ENCODE measurements at regions not wholly inside any gene's neighbourhood (a gene's known extent, or its start where the extent isn't known, plus 50 kb on each side); places are given as distances from the start of the nearest gene placed in this dataset.

DNA sequence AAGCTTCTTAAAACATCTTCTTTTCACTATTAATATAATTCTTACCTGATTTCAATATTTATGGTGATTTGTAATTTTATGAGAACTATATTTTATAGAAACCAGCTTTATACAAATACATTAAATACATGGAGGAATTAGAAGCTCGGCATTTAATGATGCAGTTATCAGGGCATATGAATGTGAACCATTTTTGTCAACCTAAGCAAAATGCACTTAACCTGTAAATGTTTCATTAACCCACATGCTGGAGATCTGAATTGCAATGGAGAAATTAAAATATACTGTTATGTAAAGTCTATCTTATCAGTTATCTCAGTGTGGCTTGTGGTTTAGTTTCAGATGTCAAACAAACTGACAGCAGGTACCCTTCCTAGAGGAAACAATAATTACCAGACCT, 63.2 kb upstream of the CDH12 start:
- DNase-seq = no peak
- Histone ChIP-seq H3K4me1 (no peaks in the 10 kb centered on the region), H3K9me3 (no peaks in the 10 kb centered on the region), H3K36me3 (ENCODE audit: low read depth, missing control alignments) (no peaks in the 10 kb centered on the region), H3K27me3 (no peaks in the 10 kb centered on the region), H3K27ac (no peak overlapping the region), H3K4me3 (no peak overlapping the region)
- TF ChIP-seq, protein P1, sequence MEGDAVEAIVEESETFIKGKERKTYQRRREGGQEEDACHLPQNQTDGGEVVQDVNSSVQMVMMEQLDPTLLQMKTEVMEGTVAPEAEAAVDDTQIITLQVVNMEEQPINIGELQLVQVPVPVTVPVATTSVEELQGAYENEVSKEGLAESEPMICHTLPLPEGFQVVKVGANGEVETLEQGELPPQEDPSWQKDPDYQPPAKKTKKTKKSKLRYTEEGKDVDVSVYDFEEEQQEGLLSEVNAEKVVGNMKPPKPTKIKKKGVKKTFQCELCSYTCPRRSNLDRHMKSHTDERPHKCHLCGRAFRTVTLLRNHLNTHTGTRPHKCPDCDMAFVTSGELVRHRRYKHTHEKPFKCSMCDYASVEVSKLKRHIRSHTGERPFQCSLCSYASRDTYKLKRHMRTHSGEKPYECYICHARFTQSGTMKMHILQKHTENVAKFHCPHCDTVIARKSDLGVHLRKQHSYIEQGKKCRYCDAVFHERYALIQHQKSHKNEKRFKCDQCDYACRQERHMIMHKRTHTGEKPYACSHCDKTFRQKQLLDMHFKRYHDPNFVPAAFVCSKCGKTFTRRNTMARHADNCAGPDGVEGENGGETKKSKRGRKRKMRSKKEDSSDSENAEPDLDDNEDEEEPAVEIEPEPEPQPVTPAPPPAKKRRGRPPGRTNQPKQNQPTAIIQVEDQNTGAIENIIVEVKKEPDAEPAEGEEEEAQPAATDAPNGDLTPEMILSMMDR (IDR thresholded peaks at IDR 0.05) = no peak
- TF ChIP-seq POLR2A (IDR thresholded peaks at IDR 0.05) = no peak
- 87% methylated on average over 1 of the region's 1 CpG for WGBS, 2 donors
- intact Hi-C loops (cut with DNase I; ENCODE audit: low total_unique reads) = no loop called here

DNA sequence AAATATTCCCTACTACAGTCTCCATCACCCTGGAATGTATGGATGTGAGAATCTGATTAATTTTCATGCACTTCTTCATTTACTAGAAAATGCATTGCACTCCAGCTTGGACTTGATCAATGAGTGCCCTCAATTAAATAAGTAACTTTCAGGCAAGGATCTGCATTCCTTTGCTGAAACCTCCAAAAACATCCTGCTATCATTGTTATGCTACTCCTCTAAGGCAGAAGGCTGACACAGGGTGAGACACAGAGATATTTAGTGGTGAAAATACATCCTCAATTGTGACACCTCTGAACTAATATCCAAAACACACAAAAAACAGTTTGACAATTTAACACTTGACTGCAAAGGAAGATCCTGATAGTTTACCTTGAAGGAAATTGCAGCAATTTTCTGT, 57.9 kb upstream of the CDH12 start:
- H3K27ac ChIP-seq = no peak overlapping the region
- no peak overlapping the region for H3K4me3 ChIP-seq
- H3K4me1 ChIP-seq = no peaks in the 10 kb centered on the region
- no peaks in the 10 kb centered on the region for H3K27me3 ChIP-seq
- no peaks in the 10 kb centered on the region for H3K9me3 ChIP-seq
- no peaks in the 10 kb centered on the region for H3K36me3 ChIP-seq (ENCODE audit: low read depth, missing control alignments)
- TF ChIP-seq POLR2A (IDR thresholded peaks at IDR 0.05) = no peak
- TF ChIP-seq, protein P1 (IDR thresholded peaks at IDR 0.05) = no peak
- DNase-seq = no peak
- intact Hi-C loops (cut with DNase I; ENCODE audit: low total_unique reads) = no loop called here

DNA sequence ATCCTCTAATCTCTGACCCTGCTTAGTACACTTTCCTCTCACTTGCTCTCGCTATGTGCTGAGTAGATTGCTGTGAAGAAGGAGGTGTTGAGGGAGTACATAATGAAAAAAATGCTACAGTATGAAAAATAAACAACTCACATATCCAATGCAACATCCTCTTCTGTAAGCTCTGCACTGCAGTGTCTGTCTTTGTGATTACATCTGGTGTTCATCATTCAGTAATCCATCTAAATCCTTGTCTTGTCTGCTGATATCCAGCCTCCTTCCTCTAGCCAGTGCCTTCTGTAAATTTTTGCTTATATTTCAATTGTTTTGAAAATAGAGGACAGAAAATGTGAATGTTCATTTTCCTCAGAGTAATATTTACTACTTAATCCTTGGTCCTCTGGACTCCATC, 57.4 kb upstream of the CDH12 start:
- intact Hi-C loops (cut with DNase I; ENCODE audit: low total_unique reads) = no loop called here
- no peak for DNase-seq
- WGBS, 2 donors = 62 to 76% methylated on average over 1 of the region's 1 CpG
- no peak overlapping the region for H3K4me3 ChIP-seq
- H3K27ac ChIP-seq = no peak overlapping the region
- H3K27me3 ChIP-seq = no peaks in the 10 kb centered on the region
- no peaks in the 10 kb centered on the region for H3K4me1 ChIP-seq
- no peaks in the 10 kb centered on the region for H3K36me3 ChIP-seq (ENCODE audit: low read depth, missing control alignments)
- TF ChIP-seq, protein P1 (IDR thresholded peaks at IDR 0.05) = no peak
- no peak for TF ChIP-seq POLR2A (IDR thresholded peaks at IDR 0.05)
- no peaks in the 10 kb centered on the region for H3K9me3 ChIP-seq

DNA sequence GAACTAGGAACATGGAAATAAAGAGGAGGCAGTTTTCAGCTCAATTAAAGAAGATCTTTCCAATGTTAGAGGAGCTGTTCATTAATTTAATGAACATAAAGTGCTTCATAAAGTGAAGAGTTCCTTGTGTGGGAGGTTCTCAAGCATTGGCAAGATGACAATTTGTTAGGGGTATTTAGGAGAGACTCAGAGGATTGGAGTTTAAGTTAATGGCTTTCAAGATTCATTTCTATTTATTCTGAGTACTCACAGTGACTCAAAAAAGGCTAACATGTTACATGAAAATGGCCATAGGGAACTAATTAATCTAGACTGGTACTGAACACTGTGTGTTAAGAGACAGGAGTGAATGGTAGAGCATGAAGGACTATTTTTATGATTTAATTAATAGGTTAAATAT, 55.4 kb upstream of the CDH12 start:
- no peaks in the 10 kb centered on the region for H3K27me3 ChIP-seq
- no peaks in the 10 kb centered on the region for H3K9me3 ChIP-seq
- H3K4me1 ChIP-seq = no peaks in the 10 kb centered on the region
- no peak overlapping the region for H3K27ac ChIP-seq
- DNase-seq = no peak
- H3K36me3 ChIP-seq (ENCODE audit: low read depth, missing control alignments) = no peaks in the 10 kb centered on the region
- H3K4me3 ChIP-seq = no peak overlapping the region
- intact Hi-C loops (cut with DNase I; ENCODE audit: low total_unique reads) = no loop called here
- TF ChIP-seq, protein P1 (IDR thresholded peaks at IDR 0.05) = no peak
- TF ChIP-seq POLR2A (IDR thresholded peaks at IDR 0.05) = no peak

DNA sequence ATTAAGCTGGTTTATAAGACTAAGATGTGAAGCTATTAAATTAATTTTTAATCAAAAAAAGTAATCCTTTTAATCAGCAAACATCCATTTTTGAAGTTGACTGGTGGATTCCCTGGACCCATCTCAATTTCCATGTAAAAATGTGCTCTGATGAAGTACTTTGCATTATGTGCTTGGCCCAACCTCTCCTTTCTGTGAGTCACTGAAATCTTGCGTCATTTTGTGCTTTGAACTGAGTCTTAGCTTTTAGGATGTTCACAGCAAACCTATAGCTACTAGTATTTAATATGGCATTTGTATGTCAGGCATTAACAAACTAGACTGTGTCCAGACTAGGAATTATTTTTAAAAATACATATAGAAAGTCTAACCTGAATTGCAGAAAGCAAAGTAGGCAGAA, 55.0 kb upstream of the CDH12 start:
- Histone ChIP-seq H3K27me3 (no peaks in the 10 kb centered on the region), H3K4me3 (no peak overlapping the region), H3K9me3 (no peaks in the 10 kb centered on the region), H3K4me1 (no peaks in the 10 kb centered on the region), H3K27ac (no peak overlapping the region), H3K36me3 (ENCODE audit: low read depth, missing control alignments) (no peaks in the 10 kb centered on the region)
- WGBS, 2 donors = 63 to 68% methylated on average over 1 of the region's 1 CpG
- intact Hi-C loops (cut with DNase I; ENCODE audit: low total_unique reads) = no loop called here
- no peak for TF ChIP-seq POLR2A (IDR thresholded peaks at IDR 0.05)
- TF ChIP-seq, protein P1 (IDR thresholded peaks at IDR 0.05) = no peak
- DNase-seq = no peak

Small RNA genes in the stretch of these regions (small RNA-seq; reads per million reads assigned to genes)
- gene RF00019 = 0 reads per million in 2 donors

Measured in testis (tissue), 2 donors.